Renal cortex interstitium (tissue), 11 donors: ENCODE measurements at regions not wholly inside any gene's neighbourhood (a gene's known extent, or its start where the extent isn't known, plus 50 kb on each side); places are given as distances from the start of the nearest gene placed in this dataset.

Source experiments
- DNase-seq, 11 donors: peaks; one replicate each; pipeline ENCODE4 v3.0.0-alpha.2; 2013; ENCODE audit warnings: low read depth in 9 of 11, low spot score in 4 of 11; ENCODE audit errors: extremely low read depth in 1 of 11

DNA sequence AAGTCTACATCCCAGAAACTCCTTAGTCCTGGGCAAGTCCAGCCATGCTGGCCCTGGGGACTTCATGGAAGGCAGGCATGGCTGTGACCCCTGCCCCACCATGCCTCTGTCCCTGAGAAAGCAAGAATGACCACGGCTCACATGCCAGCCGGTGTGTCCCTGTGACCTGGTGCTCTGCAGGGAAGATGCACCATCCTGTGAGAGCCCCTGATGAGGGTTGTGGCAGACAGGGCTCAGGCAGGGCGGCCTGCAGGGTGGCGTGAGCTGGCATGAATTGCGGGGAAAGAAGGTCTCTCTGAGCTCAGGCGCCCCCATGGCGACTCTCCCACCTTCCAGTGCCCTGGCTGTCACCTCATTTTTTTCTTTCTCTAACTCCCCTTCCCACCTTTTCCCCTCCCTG, 260.3 kb downstream of the RBFOX3 start:
- no peak for DNase-seq

DNA sequence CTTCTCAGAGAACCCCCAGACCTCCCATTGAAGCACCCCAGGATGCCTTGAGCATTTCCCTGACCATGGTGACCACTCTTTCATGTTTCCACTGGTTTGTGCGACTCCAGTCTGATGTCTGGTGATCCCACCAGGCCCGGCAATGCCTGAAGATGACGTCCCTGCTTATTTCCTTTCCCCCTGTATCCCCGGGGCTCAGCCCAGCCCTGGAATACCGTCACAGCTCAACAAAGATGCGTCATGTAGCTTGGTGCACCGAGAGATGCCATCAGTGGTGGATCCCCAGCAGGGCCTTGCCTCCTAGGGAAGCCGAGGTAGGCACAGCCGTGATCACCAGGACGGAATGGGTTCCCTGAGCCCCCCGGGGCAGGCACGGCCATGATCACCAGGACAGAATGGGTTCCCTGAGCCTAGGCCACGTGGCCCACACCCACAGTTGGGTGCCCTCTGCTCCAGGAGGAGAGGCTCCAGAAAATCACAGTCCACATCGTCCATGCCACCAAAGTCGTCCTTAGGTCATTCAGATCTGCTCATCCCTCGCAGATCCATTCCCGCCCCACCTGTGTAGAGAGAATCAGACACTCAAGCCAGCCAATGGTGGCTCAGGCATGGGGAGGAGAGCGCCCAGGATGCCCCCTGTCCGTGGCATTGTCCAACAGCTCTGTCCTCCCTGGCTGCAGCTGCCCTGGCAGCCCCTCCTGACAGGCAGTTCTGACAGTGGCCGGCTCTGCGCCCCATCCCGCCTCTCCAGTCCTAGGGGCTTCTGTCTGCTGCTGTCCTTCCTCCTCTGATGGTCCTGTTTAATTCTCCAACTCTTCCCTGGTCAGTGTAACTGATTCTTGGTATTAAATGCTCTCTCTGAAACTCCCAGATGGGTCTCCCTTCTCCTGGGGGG, 261.1 kb downstream of the RBFOX3 start:
- no peak for DNase-seq

DNA sequence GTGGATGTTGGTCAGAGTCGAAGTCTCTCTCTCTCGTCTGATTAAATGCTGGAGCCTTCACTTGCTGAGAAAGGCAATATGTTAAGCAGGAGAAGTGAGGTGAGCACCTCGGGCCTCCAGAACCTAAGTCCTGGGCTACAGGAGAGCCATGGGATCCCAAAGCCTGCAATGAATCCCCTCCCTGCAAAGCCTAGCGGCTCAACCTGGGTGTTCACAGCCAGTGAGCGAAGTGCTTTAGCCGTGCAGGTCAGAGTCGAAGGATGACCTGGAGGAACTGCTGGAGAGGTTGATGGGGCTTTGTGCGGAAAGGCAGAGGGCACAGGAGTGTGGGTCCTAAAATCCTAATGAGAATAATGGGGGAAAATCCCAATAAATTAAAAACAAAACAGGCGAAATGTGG, 267.8 kb downstream of the ENGASE start:
- DNase-seq: no peak

DNA sequence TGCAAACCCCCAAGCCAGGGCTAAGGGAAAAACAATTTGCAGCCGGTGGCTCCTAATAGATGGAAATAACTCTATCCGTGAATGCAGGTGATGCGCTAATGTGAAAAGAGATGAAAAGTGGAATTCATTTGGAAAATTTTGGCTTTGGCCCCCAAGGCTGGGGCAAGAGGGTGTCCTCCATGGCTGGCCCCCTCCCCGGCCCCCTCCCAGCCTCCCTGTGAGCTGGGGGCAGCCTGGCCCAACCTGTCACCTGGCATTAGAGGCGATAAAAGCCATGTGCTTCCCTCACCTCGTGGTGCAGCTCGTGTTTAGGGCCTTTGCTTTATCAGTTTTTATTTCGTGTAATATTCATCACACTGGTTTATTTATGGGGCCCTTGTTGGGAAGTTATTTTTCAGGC, 267.2 kb downstream of the ENGASE start:
- no peak for DNase-seq

- no peak for DNase-seq
Observed at GRCh38 chr17:79341222-79341780, 266.7 kb downstream of the ENGASE start.

- no peak for DNase-seq
Observed at GRCh38 chr17:79340333-79341221, 266.0 kb downstream of the ENGASE start.

DNA sequence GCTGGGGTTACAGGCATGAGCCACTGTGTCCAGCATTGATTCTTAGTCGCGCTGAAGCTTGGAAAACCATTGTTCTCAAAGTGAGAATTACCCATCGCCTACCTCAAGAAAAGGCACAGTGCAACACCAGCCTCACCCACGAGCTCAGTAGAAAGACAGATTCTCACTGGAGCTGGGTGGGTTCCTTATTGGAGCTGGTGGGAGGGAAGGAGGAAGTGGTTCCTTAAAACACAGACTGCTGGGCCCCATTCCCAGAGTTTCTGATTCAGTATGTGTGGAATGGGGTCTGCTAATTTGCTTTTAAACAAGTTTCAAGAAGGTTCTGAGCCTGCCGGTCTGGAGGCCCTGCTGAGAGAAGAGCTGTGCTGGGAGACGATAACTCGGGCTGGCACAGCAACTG, 264.7 kb downstream of the ENGASE start:
- DNase-seq: no peak

DNA sequence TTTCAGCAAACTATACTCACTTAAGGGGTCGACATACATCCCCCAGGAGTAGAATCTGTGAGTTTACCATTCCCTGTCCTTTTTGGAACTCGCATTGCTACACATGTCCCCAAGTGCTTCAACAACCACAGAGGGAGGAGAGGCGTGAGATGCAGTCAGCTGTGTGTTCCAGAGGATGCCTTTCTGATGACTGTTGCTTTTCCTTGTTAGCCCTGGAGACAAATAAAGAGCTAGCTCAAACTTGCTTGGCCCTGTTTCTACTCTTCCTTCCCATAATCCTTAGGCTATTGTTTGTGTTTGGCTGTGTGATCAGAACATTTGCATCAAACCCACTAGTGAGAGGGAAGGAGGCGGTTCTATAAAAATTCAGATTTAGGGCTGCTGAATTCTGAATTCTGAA, 264.0 kb downstream of the ENGASE start:
- DNase-seq: no peak

DNA sequence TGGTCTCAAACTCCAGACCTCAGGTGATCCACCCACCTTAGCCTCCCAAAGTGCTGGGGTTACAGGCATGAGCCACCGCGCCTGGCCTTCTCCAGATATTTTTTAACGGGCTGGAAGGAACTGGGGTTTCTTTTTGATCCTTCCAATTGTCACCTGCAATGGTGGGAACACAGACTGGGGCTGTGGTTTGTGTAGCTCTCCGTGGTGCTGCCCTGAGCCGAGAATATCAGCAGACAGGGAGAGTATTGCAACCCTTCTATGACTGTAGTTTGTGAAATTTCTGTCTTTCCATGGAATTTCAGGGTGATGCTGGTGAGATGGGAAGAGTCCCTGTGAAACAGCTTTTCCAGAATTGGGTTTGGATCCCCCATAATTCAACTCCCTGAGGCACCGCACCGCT, 263.5 kb downstream of the ENGASE start:
- DNase-seq: no peak

GRCh38 chr17:79337053-79337452, 262.4 kb downstream of the ENGASE start:
- no peak for DNase-seq

GRCh38 chr17:79335456-79335855, 260.8 kb downstream of the ENGASE start:
- DNase-seq: no peak

DNA sequence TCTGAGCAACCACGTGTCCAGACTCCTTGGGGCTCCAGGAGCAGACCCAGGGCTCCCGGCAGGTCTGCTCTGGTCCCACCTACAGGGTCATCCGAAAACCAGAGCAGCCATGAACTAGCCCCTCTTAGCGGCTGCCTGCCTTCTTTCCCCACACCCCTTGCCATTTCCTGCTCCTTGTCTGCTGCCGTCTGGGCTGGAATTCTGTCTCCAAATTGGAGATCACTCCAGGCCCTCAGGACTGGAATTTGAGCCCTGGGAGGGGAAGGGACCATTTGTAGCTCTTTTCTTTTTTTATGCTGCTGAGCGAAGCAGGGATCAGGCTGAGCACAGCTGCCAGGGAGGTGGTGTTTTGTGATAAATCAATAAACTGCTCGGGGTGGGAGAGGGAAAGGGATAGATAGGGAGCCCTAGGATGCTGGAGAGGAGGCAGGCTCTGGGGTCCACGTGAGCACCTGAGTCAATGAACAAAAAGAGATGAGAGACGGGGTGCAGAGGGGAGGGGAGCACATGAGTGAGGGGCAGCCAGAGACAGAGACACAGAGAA, 257.5 kb downstream of the ENGASE start:
- DNase-seq: no peak

GRCh38 chr17:79331492-79331891, 256.9 kb downstream of the ENGASE start:
- no peak for DNase-seq

DNA sequence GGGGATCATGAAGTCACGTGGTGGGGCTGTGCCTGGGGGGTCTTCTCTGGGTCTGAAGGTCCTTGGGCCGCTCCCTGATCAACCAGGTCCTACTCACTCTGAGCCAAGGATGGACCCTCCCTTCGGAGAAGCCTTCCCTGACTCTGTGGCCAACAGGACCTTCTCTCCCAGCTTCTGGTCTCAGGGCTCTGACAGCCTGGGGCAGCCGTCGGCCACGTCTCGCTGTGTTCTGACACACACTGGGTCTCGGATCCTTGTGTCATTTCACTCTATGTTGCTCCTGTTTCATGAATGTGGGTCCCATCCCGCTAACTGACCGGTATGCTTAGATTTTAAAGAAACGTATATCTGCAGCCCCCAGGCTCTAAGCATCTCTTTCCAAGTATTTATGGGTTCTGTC, 256.1 kb downstream of the ENGASE start:
- no peak for DNase-seq

- DNase-seq: no peak
Observed at GRCh38 chr17:79330229-79330628, 255.6 kb downstream of the ENGASE start.

- DNase-seq: no peak
Observed at GRCh38 chr17:79326814-79327213, 252.2 kb downstream of the ENGASE start.

DNA sequence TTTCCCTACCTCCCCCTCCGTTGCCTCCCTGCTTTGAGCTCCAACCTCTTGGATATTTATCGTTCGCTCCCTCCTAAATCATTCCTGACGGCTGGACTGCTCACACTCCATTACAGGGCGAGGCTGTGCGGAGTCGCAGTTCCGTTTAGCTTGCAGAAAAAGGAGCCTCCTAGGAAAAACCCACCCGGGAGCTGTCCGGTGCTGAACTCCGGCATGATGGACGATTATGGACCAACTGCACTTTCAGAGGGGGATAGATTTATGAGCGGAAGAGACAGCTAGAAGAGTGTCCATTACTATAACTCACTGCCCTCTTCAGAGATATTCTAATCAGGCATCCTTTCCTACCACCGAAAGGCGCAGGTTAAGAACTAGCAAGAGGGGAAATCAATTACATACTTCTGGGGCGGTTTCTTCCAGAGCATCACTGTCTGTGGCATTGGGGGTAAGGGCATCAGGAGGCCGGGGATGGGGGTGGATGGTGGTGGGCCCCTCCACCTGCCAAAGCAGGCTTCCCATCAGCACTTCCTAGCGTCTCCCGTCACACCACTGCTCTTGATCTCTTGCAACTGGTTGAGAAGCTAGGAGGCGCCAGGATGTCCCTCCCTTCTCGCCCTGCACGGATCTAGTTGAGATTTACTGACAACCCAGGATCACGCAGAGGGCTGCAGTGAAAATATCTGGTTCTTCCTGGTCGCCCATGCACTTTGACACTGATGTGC, 251.2 kb downstream of the ENGASE start:
- peak in 7 of 11 donors; percentile 41 to 82 (median 69) for DNase-seq

DNA sequence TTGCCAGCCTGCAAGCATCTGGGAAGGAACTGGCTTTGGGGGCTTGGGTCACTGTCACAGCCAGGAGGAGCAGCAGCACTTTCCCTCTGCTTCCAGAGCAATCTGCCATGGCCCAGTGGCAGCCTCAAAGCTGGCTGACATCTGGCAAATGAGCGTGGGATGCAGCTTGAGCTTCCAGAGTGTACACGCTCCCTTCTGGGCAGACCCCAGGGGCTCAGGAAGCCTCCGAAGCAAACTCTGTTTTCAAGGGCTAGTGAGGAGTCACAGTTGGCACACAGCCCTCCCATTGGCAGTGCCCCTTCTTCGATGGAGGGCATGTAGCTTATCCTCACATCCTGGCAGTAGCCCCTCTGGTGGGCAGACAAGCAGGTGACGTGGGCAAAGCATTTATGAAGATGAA, 249.6 kb downstream of the ENGASE start:
- DNase-seq: no peak

DNA sequence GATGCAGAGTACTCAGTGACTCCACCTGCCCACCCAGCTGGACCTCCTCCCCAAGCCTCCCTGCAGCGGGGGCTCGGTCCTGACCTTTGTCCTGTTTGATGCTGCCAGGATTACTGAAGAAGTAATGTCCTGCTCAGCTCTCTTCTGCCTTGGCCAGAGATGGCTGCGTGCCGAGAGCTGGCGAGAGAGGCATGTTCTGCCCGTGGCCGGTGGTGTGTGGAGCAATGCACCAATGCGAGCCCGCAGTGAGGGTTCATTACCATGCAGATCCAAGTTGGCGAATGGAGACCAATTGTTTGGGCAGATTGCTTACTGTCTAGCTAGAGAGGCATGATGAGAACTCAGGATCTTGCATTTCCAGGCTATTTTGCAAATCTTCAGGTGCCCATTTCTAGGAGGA, 248.9 kb downstream of the ENGASE start:
- no peak for DNase-seq
